Aorta (tissue), 5 donors: ENCODE measurements at regions not wholly inside any gene's neighbourhood (a gene's known extent, or its start where the extent isn't known, plus 50 kb on each side); places are given as distances from the start of the nearest gene placed in this dataset.
"Not testable (repeated sequence)": the region's sequence is repeated elsewhere in the genome, so short reads cannot be mapped to it uniquely, and the experiment has no call there.

Experiments
- ATAC-seq: fragments of 200-7000 bp; cut with Tn5 transposase; one replicate; pipeline ENCODE4 v1.9.1; 2022; ENCODE audit warnings: moderate library complexity; ENCODE audit not compliant: low FRiP score
- DNase-seq, 2 donors: peaks; one replicate each; pipeline ENCODE4 v3.0.0-alpha.2; 2020
- H3K27ac ChIP-seq, 2 donors: one replicate each; pipeline ENCODE4 v1.5.1; 2013; ENCODE audit warnings: low read length in 2 of 2, mild to moderate bottlenecking in 2 of 2, moderate library complexity in 2 of 2, control low read depth in 1 of 2, inconsistent platforms in 1 of 2, low read depth in 1 of 2
- H3K27me3 ChIP-seq, 2 donors: one replicate each; pipeline ENCODE4 v1.6.1; 2013; ENCODE audit warnings: control low read depth in 1 of 2, low read length in 1 of 2, mild to moderate bottlenecking in 1 of 2, moderate library complexity in 1 of 2; ENCODE audit not compliant: insufficient read depth in 2 of 2, control insufficient read depth in 1 of 2
- H3K36me3 ChIP-seq, 2 donors: one replicate each; pipeline ENCODE4 v1.6.1; 2013; ENCODE audit warnings: control low read depth in 1 of 2, low read length in 1 of 2, mild to moderate bottlenecking in 1 of 2; ENCODE audit not compliant: insufficient read depth in 2 of 2, control insufficient read depth in 1 of 2
- H3K4me1 ChIP-seq, 2 donors: one replicate each; pipeline ENCODE4 v1.6.1; 2013; ENCODE audit warnings: low read length in 2 of 2, control low read depth in 1 of 2, mild to moderate bottlenecking in 1 of 2, moderate library complexity in 1 of 2; ENCODE audit not compliant: insufficient read depth in 2 of 2, control insufficient read depth in 1 of 2
- H3K4me3 ChIP-seq, 2 donors: one replicate each; pipeline ENCODE4 v1.5.1; 2013; ENCODE audit warnings: low read length in 2 of 2, control low read depth in 1 of 2, mild to moderate bottlenecking in 1 of 2
- H3K9me3 ChIP-seq: one replicate; pipeline ENCODE4 v1.6.1; 2013; ENCODE audit warnings: mild to moderate bottlenecking, low read length; ENCODE audit not compliant: control insufficient read depth
- WGBS, 2 donors: extraction: QIAGEN DNeasy Blood & Tissue Kit; methylation state at CpG; one replicate each; pipeline ENCODE4 v1.1.7; 2013; 5-methylcytosine and 5-hydroxymethylcytosine counted together
- intact Hi-C, 2 donors: fragments of 100-400 bp; cut with DNase I; formaldehyde crosslinking; loops; one replicate each; pipeline versions ENCODE4 v1.14.2 to v1.15.0; 2022
- donor health status: healthy with polysubstance abuse.
- donor health status: Bipolar disorder and iron deficiency.
- donor health status: DM: no; HTN: no; CAD: no.
- donor health status: DM: no; HTN: no; CAD: no.
- donor health status: DM: yes; HTN: yes; CAD: no.

- WGBS, 2 donors = 79 to 88% methylated on average over 8 of the region's 8 CpGs
- DNase-seq = peak in 1 of 2 donors; percentile 49
- Histone ChIP-seq H3K9me3 (no peaks in the 10 kb centered on the region), H3K27me3 (no peaks in the 10 kb centered on the region), H3K36me3 (no peaks in the 10 kb centered on the region), H3K4me3 (no peak overlapping the region), H3K4me1 (no peaks in the 10 kb centered on the region), H3K27ac (no peak overlapping the region)
- no peak for ATAC-seq
- intact Hi-C loops = no loop called here
Measured at GRCh38 chr4:3598695-3599227, 66.5 kb upstream of the LRPAP1 start.

GRCh38 chr4:3597896-3598505 lies 65.8 kb upstream of the LRPAP1 start:
- H3K4me3 ChIP-seq, H3K36me3 ChIP-seq: not testable (repeated sequence)

DNA sequence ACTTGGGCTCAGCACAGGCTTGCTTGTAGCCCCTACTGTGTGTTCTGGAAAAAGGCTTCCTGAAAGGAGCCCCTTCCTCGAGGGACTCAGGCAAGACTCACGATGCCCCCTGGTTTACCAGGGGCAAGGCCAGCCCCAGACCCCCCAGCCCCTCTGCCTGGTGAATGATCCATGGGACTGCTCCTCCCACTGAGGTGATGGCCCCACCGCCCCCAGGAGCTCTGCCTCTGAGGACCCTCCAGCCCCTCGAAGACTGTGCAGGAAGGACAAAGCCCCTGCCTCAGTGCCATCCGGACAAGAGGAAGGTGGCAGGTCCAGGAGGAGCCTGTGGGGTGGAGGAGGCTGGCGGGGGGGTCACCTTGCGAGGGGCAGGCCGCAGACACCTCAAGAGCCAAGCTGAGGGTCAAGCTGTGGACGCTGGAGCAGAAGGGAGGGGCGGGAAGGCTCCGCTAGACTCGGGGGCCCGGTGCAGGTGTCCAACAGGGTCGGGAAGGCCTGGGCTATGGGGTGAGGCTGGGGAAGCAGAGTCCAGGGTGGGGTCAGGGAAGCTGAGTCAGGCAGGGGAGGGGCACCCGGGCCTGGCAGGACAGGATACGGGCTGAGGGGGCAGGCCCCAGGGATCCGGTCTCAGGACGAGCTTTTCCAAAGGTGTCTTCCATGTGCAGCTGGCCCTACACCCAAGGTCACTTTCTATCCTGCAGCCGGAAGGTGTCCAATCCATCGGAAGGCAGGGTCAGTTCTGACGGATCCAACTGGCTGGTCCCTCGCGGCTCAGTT lies 64.9 kb upstream of the LRPAP1 start:
- H3K27me3 ChIP-seq, intact Hi-C loops, H3K9me3 ChIP-seq, H3K36me3 ChIP-seq, H3K4me1 ChIP-seq, H3K4me3 ChIP-seq, ATAC-seq, H3K27ac ChIP-seq: not testable (repeated sequence)
- peak in 1 of 2 donors; percentile 44 for DNase-seq
- 75 to 82% methylated on average over 23 of the region's 23 CpGs for WGBS, 2 donors

More at GRCh38 chr4:3597896-3598505, 65.8 kb upstream of the LRPAP1 start:
- H3K9me3 ChIP-seq, DNase-seq, H3K27me3 ChIP-seq, intact Hi-C loops, H3K27ac ChIP-seq, ATAC-seq, H3K4me1 ChIP-seq: not testable (repeated sequence)
- WGBS, 2 donors = 67 to 74% methylated on average over 13 of the region's 13 CpGs

DNA sequence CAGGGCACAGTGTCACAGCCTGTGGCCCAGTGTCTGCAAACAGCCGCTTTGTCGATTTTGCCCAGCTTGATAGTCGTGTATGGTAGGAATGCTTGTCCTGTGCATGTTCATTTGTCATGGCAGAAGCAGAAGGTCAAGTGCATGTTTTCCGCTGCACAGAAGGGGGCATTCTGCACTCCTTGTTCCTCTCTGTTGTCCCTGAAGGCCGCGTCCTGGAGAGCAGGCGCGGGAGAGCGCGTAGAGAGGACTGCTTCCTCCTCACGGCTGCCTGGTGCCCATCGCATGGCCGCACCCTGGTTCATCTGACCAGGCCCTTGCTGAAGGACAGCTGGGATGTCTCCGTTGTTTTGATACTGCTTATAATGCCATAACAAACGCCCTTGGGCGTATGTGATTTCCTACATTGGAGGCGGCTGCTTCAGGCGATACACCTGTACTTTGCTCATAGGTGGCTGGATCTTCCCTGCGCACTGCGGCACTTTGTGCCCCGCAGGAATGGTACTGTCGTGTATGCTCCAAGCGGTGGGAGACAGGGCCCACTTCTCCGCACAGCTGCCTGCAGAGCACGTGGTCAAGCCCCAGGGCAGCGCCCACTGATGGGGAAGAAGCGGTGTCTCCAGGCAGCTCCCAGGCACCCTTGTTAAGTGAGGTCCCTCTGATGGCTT lies 63.5 kb upstream of the LRPAP1 start:
- H3K9me3 ChIP-seq, H3K27ac ChIP-seq, H3K4me1 ChIP-seq, H3K4me3 ChIP-seq, ATAC-seq, H3K27me3 ChIP-seq, H3K36me3 ChIP-seq, intact Hi-C loops: not testable (repeated sequence)
- DNase-seq = peak in 1 of 2 donors; percentile 53
- WGBS, 2 donors = 76 to 87% methylated on average over 23 to 26 of the region's 27 CpGs

- H3K4me1 ChIP-seq, H3K36me3 ChIP-seq, H3K4me3 ChIP-seq, H3K9me3 ChIP-seq, H3K27ac ChIP-seq, H3K27me3 ChIP-seq, ATAC-seq, intact Hi-C loops, DNase-seq: not testable (repeated sequence)
- WGBS, 2 donors = 82 to 84% methylated on average over 9 of the region's 9 CpGs
Measured at GRCh38 chr4:3594751-3595150, 62.5 kb upstream of the LRPAP1 start.

GRCh38 chr4:3589946-3590924 lies 58.0 kb upstream of the LRPAP1 start:
- ATAC-seq, H3K36me3 ChIP-seq, H3K4me3 ChIP-seq, intact Hi-C loops, H3K27me3 ChIP-seq, H3K27ac ChIP-seq, H3K4me1 ChIP-seq, H3K9me3 ChIP-seq: not testable (repeated sequence)
- DNase-seq = peak in 1 of 2 donors; percentile 21
- WGBS, 2 donors = 54 to 58% methylated on average over 20 to 21 of the region's 21 CpGs

- WGBS, 2 donors = 86 to 91% methylated on average over 10 of the region's 11 CpGs
- intact Hi-C loops = not testable (repeated sequence)
Measured at GRCh38 chr4:3589379-3589778, 57.2 kb upstream of the LRPAP1 start.

More at GRCh38 chr4:3589379-3589778, 57.2 kb upstream of the LRPAP1 start:
- H3K36me3 ChIP-seq, ATAC-seq, H3K9me3 ChIP-seq, H3K4me1 ChIP-seq, H3K27me3 ChIP-seq, H3K4me3 ChIP-seq, H3K27ac ChIP-seq: not testable (repeated sequence)
- DNase-seq = peak in 1 of 2 donors; percentile 39
